Heart left ventricle (tissue), 13 donors: ENCODE measurements at regions not wholly inside any gene's neighbourhood (a gene's known extent, or its start where the extent isn't known, plus 50 kb on each side); places are given as distances from the start of the nearest gene placed in this dataset.

Source experiments
- POLR2A ChIP-seq, 2 donors: fragments of 450-650 bp; IDR thresholded peaks; one replicate each; pipeline ENCODE4 v1.6.1; 2017; ENCODE audit warnings: antibody characterized with exemption in 2 of 2, mild to moderate bottlenecking in 2 of 2, moderate library complexity in 2 of 2
- TF ChIP-seq, protein P1 (sequence below), 12 donors: fragments of 200-600 bp; sonication (generic) in 4 of 12; IDR thresholded peaks; one replicate each; pipeline versions ENCODE4 v1.5.0 to v1.8.0; 2018 to 2022; ENCODE audit warnings: antibody characterized with exemption in 12 of 12, mild to moderate bottlenecking in 5 of 12
- donor health status: ischemic (EF 13 %, LVEDD 7.1; RV severe dilation, severe dysfunction).
- donor health status: DM: no; HTN: yes; CAD: no.
- donor health status: DM: no; HTN: no; CAD: no.
- donor health status: ischemic (EF 25% LVEDD 6.9; RV normal size, moderate dysfunction).
- donor health status: ischemic (EF 25% LVEDD 5.7; RV mildly dilated, moderate dysfunction).
- donor health status: ischemic (EF 35%, LVEDD 5.7; RV mildly dilated, moderate dysfunction).
- donor health status: nonischemic (EF 11% LVEDD 7.7; RV severe dilation, severe dysfunction).
- donor health status: DM: yes; HTN: yes; CAD: no.
- donor health status: PGD.
- donor health status: ischemic (EF 29% LVEDD 5.4; RV normal size, mild dysfunction).
- donor health status: nonischemic (EF 23%, LVEDD 6.1; RV moderate dilation, normal function).

GRCh38 chrY:14290656-14291375, 233.5 kb upstream of the NLGN4Y start:
- TF ChIP-seq POLR2A (IDR thresholded peaks at IDR 0.05), result no peak
- TF ChIP-seq, protein P1, sequence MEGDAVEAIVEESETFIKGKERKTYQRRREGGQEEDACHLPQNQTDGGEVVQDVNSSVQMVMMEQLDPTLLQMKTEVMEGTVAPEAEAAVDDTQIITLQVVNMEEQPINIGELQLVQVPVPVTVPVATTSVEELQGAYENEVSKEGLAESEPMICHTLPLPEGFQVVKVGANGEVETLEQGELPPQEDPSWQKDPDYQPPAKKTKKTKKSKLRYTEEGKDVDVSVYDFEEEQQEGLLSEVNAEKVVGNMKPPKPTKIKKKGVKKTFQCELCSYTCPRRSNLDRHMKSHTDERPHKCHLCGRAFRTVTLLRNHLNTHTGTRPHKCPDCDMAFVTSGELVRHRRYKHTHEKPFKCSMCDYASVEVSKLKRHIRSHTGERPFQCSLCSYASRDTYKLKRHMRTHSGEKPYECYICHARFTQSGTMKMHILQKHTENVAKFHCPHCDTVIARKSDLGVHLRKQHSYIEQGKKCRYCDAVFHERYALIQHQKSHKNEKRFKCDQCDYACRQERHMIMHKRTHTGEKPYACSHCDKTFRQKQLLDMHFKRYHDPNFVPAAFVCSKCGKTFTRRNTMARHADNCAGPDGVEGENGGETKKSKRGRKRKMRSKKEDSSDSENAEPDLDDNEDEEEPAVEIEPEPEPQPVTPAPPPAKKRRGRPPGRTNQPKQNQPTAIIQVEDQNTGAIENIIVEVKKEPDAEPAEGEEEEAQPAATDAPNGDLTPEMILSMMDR (IDR thresholded peaks at IDR 0.05), result no peak
